ENCODE measurements at regions not wholly inside any gene's neighbourhood (a gene's known extent, or its start where the extent isn't known, plus 50 kb on each side); places are given as distances from the start of the nearest gene placed in this dataset.

DNA sequence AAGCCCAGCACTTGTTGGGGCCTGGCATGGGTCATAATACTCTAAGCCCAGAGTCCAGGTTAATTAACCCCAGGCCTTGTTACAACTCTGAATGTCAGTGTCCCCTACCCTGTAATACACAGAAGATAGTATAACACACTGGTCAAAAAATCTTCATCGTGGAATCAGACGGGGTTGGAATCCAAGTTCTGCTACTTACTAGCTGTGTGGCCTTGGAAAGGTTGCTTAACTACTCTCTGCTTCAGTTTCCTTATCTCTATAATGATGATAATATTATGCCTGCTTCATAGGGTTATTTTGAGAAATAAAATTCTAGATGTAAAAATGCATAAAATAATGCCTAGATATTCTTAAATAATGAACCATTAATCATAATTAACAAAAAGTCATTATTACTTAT is 77.8 kb upstream of the CTTNBP2NL start:
- Histone ChIP-seq H2BK5ac (ENCODE audit: insufficient read length, low read length) (no peak overlapping the region), H2AFZ (ENCODE audit: low read length) (no peak overlapping the region), H3K9ac (ENCODE audit: extremely low read depth, insufficient read length, low read length) (no peak overlapping the region), H3K4me1 (ENCODE audit: insufficient read depth, low read length) (no peaks in the 10 kb centered on the region), H2BK12ac (ENCODE audit: insufficient read length, low read depth, low read length) (no peak overlapping the region), H3K4me2 (ENCODE audit: insufficient read depth, insufficient read length, low read length) (no peak overlapping the region), H2BK20ac (ENCODE audit: low read depth, low read length, poor library complexity, severe bottlenecking) (no peak overlapping the region), H3K4ac (ENCODE audit: low read depth, low read length) (no peak overlapping the region), H3K23me2 (ENCODE audit: insufficient read length, low read depth, low read length, poor library complexity, severe bottlenecking) (no peaks in the 10 kb centered on the region), H3K18ac (ENCODE audit: insufficient read length, low read depth, low read length) (no peak overlapping the region), H2AK5ac (ENCODE audit: insufficient read length, low read length) (no peak overlapping the region), H4K20me1 (ENCODE audit: control insufficient read depth, insufficient read depth, insufficient read length) (no peaks in the 10 kb centered on the region), H3K23ac (ENCODE audit: insufficient read length, low read depth, low read length) (no peak overlapping the region), H3K9me3 (ENCODE audit: control insufficient read depth, low read depth, low read length) (no peaks in the 10 kb centered on the region), H3K56ac (ENCODE audit: insufficient read length, low read depth, low read length) (no peak overlapping the region), H3K79me1 (ENCODE audit: insufficient read depth, low read depth, low read length, poor library complexity, severe bottlenecking) (no peaks in the 10 kb centered on the region), H4K8ac (replicated peaks; ENCODE audit: insufficient read length, low read depth, low read length) (no peak overlapping the region), H2BK15ac (ENCODE audit: low read depth, low read length) (no peak overlapping the region), H4K5ac (ENCODE audit: insufficient read length, low read depth, low read length) (no peak overlapping the region), H2BK120ac (ENCODE audit: low read depth, low read length, poor library complexity, severe bottlenecking) (no peak overlapping the region), H4K91ac (ENCODE audit: insufficient read length, low read depth, low read length) (no peak overlapping the region), H3K79me2 (ENCODE audit: insufficient read depth, low read length) (no peaks in the 10 kb centered on the region), H3K14ac (ENCODE audit: insufficient read depth, low read length) (no peak overlapping the region), H3K27ac (ENCODE audit: insufficient read length, low read depth, low read length) (no peak overlapping the region), H3K27me3 (ENCODE audit: insufficient read depth, low read length) (no peaks in the 10 kb centered on the region), H3T11ph (ENCODE audit: low read length) (no peak overlapping the region)
- TF ChIP-seq, protein P1, sequence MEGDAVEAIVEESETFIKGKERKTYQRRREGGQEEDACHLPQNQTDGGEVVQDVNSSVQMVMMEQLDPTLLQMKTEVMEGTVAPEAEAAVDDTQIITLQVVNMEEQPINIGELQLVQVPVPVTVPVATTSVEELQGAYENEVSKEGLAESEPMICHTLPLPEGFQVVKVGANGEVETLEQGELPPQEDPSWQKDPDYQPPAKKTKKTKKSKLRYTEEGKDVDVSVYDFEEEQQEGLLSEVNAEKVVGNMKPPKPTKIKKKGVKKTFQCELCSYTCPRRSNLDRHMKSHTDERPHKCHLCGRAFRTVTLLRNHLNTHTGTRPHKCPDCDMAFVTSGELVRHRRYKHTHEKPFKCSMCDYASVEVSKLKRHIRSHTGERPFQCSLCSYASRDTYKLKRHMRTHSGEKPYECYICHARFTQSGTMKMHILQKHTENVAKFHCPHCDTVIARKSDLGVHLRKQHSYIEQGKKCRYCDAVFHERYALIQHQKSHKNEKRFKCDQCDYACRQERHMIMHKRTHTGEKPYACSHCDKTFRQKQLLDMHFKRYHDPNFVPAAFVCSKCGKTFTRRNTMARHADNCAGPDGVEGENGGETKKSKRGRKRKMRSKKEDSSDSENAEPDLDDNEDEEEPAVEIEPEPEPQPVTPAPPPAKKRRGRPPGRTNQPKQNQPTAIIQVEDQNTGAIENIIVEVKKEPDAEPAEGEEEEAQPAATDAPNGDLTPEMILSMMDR (conservative IDR thresholded peaks at IDR 0.05): no peak
- Mint-ChIP-seq H3K4me3 (no peak overlapping the region), H3K4me1 (peaks cover 20 to 24% of the 10 kb centered on the region in 2 experiments), H3K36me3 (ENCODE audit: insufficient read depth in 1 of 3, low read depth in 3 of 3) (no peaks in the 10 kb centered on the region; a peak in 1 of 7 replicates), H3K27me3 (ENCODE audit: low read depth) (peaks cover 5% of the 10 kb centered on the region; the same call in 1 of the 2 replicates), H3K9me3 (peaks cover 3 to 6% of the 10 kb centered on the region in 2 experiments; a peak in 4 of 5 replicates), H3K27ac (no peak overlapping the region)
- no CpG with 5 or more reads among the region's 2 CpGs for WGBS (ENCODE audit: extremely low coverage, insufficient read length, low lambda C conversion rate)
- no peak for DNase-seq

All from H9 (cell line).